ENCODE measurements at regions not wholly inside any gene's neighbourhood (a gene's known extent, or its start where the extent isn't known, plus 50 kb on each side); places are given as distances from the start of the nearest gene placed in this dataset.

DNA sequence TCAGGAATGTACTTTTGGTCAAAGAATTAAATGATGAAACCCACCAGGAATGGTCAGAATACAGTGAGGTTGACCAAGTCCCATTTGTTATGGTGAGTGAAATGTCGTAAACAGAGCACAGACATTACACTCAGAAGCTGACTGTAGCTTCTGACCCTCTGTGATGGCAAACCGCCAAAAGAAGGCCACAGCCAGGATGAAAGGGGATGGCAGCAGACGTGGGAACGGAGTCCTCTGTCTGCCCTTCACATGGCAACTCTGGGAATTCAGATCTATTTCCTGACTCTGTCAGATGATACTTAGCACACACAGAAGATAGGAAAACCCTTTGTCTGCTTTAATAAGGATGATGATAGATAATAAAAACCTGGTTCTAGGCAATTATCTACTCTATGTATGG lies 757.1 kb downstream of the SORCS3 start:
- no peak for TF ChIP-seq EZH2 (IDR thresholded peaks at IDR 0.05; ENCODE audit: low read length)
- TF ChIP-seq, protein P1, sequence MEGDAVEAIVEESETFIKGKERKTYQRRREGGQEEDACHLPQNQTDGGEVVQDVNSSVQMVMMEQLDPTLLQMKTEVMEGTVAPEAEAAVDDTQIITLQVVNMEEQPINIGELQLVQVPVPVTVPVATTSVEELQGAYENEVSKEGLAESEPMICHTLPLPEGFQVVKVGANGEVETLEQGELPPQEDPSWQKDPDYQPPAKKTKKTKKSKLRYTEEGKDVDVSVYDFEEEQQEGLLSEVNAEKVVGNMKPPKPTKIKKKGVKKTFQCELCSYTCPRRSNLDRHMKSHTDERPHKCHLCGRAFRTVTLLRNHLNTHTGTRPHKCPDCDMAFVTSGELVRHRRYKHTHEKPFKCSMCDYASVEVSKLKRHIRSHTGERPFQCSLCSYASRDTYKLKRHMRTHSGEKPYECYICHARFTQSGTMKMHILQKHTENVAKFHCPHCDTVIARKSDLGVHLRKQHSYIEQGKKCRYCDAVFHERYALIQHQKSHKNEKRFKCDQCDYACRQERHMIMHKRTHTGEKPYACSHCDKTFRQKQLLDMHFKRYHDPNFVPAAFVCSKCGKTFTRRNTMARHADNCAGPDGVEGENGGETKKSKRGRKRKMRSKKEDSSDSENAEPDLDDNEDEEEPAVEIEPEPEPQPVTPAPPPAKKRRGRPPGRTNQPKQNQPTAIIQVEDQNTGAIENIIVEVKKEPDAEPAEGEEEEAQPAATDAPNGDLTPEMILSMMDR (optimal IDR thresholded peaks at IDR 0.05 in 1 of 3, IDR thresholded peaks at IDR 0.05 in 1 of 3, conservative IDR thresholded peaks at IDR 0.05 in 1 of 3; ENCODE audit: extremely low read depth in 1 of 3, insufficient read depth in 2 of 3, low read length in 3 of 3), result no peak

Data from keratinocyte (primary cell).